ES-I3 (cell line): ENCODE measurements at regions not wholly inside any gene's neighbourhood (a gene's known extent, or its start where the extent isn't known, plus 50 kb on each side); places are given as distances from the start of the nearest gene placed in this dataset.

Experiments
- H3K36me3 ChIP-seq: 2 replicates; pipeline ENCODE4 v1.6.1; 2013; ENCODE audit warnings: mild to moderate bottlenecking, low read length, control low read depth, moderate library complexity; ENCODE audit not compliant: insufficient read depth
- H3K4me1 ChIP-seq: 2 replicates; pipeline ENCODE4 v1.6.1; 2013; ENCODE audit warnings: mild to moderate bottlenecking, control low read depth, low read length; ENCODE audit not compliant: insufficient read depth
- H3K9ac ChIP-seq: 2 replicates; pipeline ENCODE4 v1.6.1; 2013; ENCODE audit warnings: low read depth, mild to moderate bottlenecking, low read length, moderate library complexity
- H3K9me3 ChIP-seq: 2 replicates; pipeline ENCODE4 v1.6.1; 2013; ENCODE audit warnings: mild to moderate bottlenecking, low read length, moderate library complexity; ENCODE audit not compliant: control insufficient read depth, insufficient read depth

- Histone ChIP-seq H3K9ac (no peak overlapping the region), H3K9me3 (peaks cover 6% of the 10 kb centered on the region; the same call in 1 of the 2 replicates), H3K4me1 (peaks cover 9% of the 10 kb centered on the region; the same call in 1 of the 2 replicates), H3K36me3 (no peaks in the 10 kb centered on the region)
Measured at GRCh38 chr1:221644663-221645258, 97.1 kb downstream of the DUSP10 start.

- H3K9me3 ChIP-seq = peaks cover 6% of the 10 kb centered on the region; the same call in 1 of the 2 replicates
- H3K9ac ChIP-seq = no peak overlapping the region
- H3K36me3 ChIP-seq = no peaks in the 10 kb centered on the region
- H3K4me1 ChIP-seq = peaks cover 9% of the 10 kb centered on the region; the same call in 1 of the 2 replicates
Measured at GRCh38 chr1:221648201-221648600, 93.7 kb downstream of the DUSP10 start.
